GM10248 (cell line): ENCODE measurements at regions not wholly inside any gene's neighbourhood (a gene's known extent, or its start where the extent isn't known, plus 50 kb on each side); places are given as distances from the start of the nearest gene placed in this dataset.
"Not testable (repeated sequence)": the region's sequence is repeated elsewhere in the genome, so short reads cannot be mapped to it uniquely, and the experiment has no call there.

Experiments used
- CTCF ChIA-PET: fragments of 300-600 bp; sonication (Branson Sonifier 250); formaldehyde crosslinking; extraction: SDS; loops from one replicate; lab custom pipeline; 2021; ENCODE audit warnings: antibody characterized with exemption; lab: Yijun Ruan, JAX
- POLR2A ChIA-PET: fragments of 350-650 bp; sonication (Branson Sonifier 250); formaldehyde crosslinking; extraction: SDS; loops from one replicate; lab custom pipeline; 2020; ENCODE audit warnings: antibody characterized with exemption; lab: Yijun Ruan, JAX
- DNase-seq: peaks from one replicate; pipeline ENCODE4 v3.0.0; 2012; ENCODE audit errors: extremely low spot score
- TF ChIP-seq, protein P1 (sequence below): IDR thresholded peaks from 2 replicates; pipeline ENCODE4 v1.5.1; 2012; ENCODE audit warnings: mild to moderate bottlenecking, low read depth; ENCODE audit errors: extremely low read depth, missing control alignments, control extremely low read depth

DNA sequence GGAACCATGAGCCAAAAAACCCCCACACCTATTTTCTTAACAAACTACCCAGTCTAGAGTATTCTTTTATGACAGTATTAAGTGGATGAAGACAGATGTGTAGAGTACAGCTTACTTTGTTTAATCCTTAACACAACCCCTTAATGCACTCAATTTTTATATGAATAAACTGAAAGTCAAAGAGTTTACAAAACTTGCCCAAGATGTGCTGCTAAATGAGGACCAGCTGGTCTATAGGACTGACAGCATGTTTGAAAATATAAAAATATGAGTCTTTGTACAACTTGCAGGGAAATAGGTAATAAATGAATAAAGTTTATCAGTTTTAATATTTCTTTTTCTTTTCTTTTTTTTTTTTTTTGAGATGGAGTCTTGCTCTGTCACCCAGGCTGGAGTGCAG lies 102.3 kb downstream of the ZFY start:
- TF ChIP-seq, protein P1, sequence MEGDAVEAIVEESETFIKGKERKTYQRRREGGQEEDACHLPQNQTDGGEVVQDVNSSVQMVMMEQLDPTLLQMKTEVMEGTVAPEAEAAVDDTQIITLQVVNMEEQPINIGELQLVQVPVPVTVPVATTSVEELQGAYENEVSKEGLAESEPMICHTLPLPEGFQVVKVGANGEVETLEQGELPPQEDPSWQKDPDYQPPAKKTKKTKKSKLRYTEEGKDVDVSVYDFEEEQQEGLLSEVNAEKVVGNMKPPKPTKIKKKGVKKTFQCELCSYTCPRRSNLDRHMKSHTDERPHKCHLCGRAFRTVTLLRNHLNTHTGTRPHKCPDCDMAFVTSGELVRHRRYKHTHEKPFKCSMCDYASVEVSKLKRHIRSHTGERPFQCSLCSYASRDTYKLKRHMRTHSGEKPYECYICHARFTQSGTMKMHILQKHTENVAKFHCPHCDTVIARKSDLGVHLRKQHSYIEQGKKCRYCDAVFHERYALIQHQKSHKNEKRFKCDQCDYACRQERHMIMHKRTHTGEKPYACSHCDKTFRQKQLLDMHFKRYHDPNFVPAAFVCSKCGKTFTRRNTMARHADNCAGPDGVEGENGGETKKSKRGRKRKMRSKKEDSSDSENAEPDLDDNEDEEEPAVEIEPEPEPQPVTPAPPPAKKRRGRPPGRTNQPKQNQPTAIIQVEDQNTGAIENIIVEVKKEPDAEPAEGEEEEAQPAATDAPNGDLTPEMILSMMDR, result no peak
- POLR2A ChIA-PET, result no interaction called here
- CTCF ChIA-PET, result no interaction called here
- DNase-seq, result no peak

DNA sequence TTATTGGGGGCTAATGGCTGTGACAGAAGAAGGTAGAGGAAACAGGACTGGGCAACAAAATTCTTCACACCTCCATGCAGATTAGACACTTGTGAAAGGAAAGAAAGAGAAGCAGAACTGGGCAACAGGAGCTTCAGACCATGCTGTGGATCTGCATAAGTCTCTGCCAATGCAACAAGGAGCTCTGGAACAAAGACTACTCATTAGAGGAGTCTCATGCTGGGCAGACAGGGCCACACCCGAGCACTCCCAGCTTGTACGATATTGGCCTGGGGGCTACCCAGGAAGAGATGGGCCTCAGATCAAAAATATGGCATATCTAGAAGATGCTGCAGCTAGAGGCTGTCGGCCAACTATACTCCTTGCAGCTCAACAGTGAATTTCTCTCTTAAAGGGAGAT lies 105.2 kb downstream of the ZFY start:
- TF ChIP-seq, protein P1, result no peak
- ChIA-PET POLR2A (no interaction called here), CTCF (no interaction called here)
- no peak for DNase-seq

DNA sequence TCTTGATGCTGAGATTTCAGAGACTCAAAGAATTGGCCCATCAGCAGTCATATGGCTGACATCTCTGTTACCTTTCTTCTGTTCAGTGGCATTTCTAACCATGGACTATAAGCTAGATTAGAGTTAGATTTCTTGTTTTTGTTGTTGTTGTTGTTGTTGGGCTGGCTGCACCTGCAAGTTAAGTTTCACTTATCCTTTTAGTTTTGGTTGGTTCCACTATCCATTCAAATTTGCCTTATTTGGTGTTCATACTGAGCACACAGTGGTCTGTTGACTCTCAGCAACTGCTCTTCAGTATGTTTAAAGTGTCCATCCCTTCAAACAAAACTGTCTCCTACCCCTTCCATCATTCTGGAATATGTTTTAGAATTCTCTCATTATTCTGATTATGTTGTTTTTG lies 106.8 kb downstream of the ZFY start:
- ChIA-PET CTCF (no interaction called here), POLR2A (no interaction called here)
- no peak for DNase-seq
- TF ChIP-seq, protein P1, result no peak

DNA sequence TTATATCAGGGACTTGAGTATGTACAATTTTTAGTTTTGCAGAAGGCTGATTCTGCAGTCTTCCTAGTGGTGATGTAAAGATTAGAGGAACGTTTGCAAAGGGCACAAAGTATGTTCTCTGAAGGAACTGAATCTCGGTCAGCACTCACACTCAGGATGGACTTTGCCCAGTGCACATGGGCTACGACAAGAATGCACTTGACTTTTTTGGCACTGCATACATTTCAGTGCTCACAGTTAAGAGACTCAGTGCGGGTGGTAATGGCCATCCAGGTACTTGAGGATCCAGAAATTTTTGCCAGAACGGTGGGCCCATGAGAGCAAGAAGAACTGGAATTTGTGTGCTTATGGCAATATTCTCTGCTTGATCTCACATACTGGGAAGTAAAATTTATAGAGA lies 107.7 kb downstream of the ZFY start:
- POLR2A ChIA-PET, result no interaction called here
- CTCF ChIA-PET, result no interaction called here
- TF ChIP-seq, protein P1, result no peak
- DNase-seq, result no peak

DNA sequence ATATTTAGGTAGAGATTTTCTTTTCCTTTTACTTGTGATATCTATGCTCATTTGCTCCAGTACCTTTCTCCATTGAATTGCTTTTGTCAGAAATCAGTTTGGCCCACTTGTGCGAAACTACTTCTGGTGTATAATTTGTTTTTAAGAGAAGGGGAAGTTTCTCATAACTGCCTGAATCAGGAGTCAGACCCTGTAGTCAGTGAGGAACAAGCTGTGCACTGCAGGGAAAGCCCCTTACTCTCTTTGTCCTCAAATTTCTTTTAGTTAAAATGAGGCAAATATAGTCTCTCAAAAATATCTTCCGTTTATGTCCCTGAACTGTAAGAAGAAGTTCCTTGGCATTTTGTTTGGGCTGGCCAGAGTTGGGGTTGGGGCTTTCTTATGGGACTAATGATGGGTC lies 109.9 kb downstream of the ZFY start:
- DNase-seq, result no peak
- POLR2A ChIA-PET, result no interaction called here
- CTCF ChIA-PET, result no interaction called here
- TF ChIP-seq, protein P1, result no peak

DNA sequence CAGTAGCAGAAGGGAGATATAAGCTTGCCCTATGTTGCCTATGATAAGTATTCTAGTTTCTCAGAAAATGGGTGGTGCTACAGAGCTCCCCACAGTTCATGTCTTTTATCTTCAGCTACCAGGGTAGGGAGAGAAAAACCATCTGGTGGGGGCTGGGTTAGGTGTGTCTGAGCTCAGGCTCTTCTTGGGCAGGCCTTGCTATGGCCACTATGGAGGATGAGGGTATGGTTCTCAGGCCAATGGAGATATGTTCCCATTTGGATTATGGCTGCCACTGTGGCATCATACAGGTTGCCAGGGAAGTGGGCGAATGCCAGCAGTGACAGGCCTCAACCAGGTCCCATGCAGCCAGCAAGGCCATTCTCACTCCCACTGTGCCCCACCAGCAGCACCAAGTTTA lies 120.3 kb downstream of the ZFY start:
- POLR2A ChIA-PET, CTCF ChIA-PET, DNase-seq: not testable (repeated sequence)

DNA sequence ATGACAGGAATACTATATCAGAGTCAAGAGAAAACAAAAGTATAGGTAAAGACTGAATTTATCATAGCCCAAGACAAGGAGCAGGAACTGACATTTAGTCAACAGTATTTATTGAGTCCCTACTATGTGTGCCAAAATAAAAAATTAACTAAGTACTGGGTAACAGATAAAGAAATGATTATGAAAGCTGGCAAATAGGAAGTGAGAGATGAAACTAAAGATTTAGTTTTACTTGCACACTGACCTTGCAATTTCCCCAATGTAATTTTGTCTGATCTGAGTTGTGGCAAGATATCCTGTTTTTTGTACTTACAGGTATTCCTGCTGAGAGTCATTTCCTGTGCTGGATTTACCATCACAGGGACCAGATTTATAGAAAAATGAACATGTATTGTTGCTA lies 123.2 kb downstream of the ZFY start:
- DNase-seq, CTCF ChIA-PET, POLR2A ChIA-PET: not testable (repeated sequence)

DNA sequence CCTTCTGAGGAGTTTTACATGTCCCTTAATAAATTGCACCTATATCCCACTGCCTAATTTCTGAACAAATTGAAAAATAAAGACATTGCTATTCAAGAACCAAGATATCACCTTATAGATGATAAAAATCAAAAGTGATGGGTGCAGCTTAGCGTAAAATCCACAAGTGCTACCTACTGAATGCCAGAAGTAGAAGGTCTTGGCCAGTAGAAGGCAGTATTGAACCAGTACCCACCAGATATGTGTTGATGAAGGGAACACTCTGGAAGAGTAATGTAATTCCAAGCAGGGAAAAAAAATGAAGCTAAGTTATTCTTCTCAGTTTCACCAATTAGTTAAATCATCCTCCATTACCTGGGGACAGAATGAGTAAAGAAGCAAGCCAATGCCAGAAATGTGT lies 125.5 kb downstream of the ZFY start:
- CTCF ChIA-PET, DNase-seq, POLR2A ChIA-PET: not testable (repeated sequence)

DNA sequence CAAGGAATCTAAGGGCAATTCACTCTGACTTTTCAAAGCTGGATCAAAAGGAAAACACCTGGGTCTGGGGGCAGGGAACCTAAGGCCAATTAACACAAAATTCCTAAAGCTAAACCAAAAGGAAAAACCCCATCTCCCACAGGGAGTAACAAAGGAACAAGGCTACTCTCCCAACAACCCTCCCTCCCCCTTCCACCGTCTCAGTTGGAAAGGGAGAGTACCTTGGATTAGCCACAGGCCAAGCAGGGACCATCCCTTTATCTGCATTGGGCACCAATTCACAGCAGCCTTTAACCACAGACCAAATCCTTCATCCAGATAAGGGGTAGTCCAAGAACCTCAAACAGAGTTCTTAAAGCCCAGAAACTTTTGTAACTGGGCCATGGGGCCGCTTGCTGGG lies 153.0 kb downstream of the ZFY start:
- DNase-seq, POLR2A ChIA-PET, CTCF ChIA-PET: not testable (repeated sequence)

DNA sequence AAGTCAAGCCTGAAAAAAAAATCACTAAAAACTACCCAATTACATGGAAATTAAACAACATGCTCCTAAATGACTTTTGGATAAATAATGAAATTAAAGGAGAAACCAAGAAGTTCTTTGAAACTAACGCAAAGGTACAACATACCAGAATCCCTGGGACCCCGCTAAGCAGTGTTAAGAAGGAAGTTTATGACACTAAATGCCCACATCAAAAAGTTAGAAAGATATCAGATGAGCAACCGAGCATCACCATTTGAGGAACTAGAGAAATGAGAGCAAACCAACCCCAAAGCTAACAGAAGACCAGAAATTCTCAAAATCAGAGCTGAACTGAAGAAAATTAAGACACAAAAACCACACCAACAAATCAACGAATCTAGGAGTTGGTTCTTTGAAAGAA lies 173.5 kb downstream of the ZFY start:
- DNase-seq, POLR2A ChIA-PET, CTCF ChIA-PET: not testable (repeated sequence)

DNA sequence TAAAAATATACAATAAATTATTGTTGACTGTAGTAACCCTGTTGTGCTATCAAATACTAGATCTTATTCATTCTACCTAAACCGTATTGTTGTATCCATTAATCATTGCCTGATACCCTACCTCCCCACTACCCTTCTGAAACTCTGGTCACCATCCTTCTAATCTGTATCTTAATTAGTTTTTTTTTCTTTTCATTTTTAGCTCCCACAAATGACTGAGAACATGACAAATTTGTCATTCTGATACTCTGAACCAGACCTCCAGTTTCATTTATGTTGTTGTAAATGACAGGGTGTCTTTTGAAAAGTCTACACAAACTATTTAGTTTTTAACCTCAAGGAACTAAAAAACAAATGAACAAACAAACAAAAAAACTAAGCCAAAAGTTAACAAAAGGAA lies 185.1 kb downstream of the ZFY start:
- POLR2A ChIA-PET, DNase-seq, CTCF ChIA-PET: not testable (repeated sequence)

DNA sequence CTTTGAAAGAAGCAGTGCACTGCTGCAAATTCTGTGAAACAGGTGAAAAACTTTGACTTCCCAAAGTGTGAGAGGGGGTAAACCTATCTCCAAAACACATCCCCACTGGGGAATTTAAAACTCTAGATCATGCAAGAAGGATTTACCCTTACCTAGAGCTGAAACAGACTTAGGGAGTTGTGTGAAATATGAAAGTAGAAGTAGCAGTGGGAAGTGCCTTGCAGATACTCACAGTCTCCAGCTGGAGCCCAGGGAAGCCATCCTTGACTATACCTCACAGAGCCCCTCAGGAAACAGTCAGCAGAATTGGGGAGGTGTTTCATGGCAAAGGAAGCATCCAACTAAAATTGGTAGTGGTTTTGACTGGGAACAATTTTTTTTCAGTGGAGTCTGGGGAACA lies 185.5 kb downstream of the ZFY start:
- CTCF ChIA-PET, POLR2A ChIA-PET, DNase-seq: not testable (repeated sequence)

DNA sequence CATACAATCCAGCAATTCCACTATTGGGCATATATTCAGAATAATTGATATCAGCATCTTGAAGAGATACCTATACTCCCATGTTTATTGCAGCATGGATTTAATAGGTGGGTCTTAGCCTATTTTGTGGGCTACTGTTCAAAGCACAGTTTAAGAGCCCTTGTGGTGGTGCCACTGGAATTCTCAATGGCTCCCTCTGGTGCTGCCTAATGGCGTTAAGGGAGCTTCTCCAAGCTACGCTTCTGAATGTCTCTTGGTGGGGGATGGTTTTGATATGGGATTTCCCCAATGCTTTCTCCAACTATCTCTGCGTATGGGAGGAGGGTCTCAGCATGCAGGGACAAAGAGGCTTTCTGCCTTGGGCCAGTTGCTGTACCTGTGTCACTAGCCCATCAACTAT lies 188.3 kb downstream of the ZFY start:
- POLR2A ChIA-PET, CTCF ChIA-PET, DNase-seq: not testable (repeated sequence)
